NCI-H82 treated with DMSO at 0.1 percent for 48 hours (cell line): ENCODE measurements at regions not wholly inside any gene's neighbourhood (a gene's known extent, or its start where the extent isn't known, plus 50 kb on each side); places are given as distances from the start of the nearest gene placed in this dataset.
"Not testable (repeated sequence)": the region's sequence is repeated elsewhere in the genome, so short reads cannot be mapped to it uniquely, and the experiment has no call there.

ENCODE experiments used
- DNase-seq: peaks from one replicate; lab custom pipeline; 2025; ENCODE audit not compliant: unreplicated experiment; lab: John Stamatoyannopoulos, UW

GRCh38 chr10:33794460-33794859, 460.0 kb upstream of the NRP1 start:
- no peak for DNase-seq

DNA sequence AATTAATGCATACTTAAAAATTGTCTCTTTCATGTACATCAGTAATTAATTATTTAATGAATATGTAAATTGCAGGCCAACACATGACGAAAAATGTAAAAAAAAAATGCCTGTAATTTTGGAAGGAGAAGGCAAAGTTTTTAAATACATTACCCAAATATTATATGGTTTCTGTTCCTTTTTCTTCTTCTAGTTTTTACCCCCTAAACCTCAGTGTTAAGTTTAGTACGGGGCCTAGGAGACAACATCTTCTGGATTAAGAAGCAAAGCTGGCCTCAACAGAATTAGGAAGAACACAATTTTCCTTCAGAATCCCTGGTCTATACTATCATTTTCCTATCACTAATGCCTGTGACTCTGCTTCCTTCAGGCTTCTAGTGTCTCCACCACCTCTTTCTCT, 459.3 kb upstream of the NRP1 start:
- no peak for DNase-seq

- DNase-seq: no peak
Measured at GRCh38 chr10:33791272-33791660, 456.8 kb upstream of the NRP1 start.

DNA sequence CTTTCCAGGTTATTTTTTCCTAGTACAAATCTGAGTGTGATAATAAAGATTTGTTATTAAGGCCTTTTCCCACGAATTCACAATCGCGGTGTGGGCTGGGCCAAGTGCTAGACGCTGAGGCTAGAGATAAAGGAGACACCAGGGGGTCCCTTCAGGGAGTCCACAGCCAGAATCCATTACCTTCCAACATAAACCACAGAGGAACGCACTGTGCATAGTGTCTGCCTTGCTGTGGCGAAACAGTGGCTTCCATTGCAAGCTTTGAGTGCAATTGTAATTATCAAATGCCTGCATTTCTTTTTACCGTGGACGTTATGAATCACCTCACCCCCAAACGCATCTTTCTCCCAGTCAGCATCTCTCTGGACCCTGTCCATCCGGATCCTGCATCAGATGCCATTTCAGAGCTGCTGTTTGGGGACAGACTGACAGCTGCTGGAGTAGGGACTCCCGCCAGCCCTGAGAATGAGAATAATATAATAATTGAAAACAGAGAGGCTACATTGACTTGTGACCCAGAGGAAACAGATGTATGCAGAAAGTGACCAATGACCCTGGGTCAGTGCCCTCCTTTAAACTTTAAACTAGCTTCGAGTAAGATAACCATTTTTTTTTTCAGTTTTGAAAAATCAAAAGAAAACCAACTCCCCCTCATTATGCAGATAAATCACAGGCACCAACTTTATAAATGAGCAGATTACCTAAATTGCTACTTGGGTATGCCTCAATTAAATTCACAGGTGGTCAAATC, 456.2 kb upstream of the NRP1 start:
- no peak for DNase-seq

- DNase-seq: no peak
Measured at GRCh38 chr10:33783557-33783956, 449.1 kb upstream of the NRP1 start.

- no peak for DNase-seq
Measured at GRCh38 chr10:33783078-33783477, 448.6 kb upstream of the NRP1 start.

DNA sequence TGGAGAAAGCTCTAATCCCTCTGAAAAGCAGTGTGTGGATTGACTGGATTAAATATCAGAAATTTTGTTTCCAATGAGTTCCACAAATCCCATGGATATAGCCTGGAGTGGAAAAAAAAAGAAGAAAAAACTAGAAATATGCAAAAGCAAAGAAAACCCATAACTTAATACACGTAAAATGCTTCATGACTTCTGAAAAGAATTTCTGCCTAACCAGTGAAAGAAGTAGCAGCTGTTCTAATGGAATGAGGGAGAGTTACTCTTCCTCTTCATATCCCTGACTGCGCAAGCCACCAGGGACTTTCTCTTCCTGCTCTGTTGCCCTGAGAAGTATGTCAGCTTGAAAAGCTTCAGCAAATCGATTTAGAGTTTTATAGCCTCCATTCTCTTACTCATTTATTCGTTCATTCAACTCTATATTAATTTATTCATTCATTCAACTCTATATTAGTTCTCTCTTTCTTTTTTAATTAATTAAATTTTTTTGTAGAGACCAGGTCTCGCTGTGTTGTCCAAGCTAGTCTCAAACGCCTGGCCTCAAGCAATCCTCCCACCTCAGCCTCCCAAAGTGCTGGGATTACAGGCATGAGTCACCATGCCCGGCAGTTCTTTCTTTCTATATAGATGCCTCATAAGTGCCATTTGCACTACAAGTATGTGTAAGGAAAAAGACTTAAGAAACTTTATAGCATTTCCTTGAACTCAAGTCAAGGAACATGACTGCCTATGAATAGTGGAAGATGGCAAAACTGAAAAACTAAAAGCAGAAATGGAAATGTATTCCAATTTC, 447.3 kb upstream of the NRP1 start:
- DNase-seq: no peak

DNA sequence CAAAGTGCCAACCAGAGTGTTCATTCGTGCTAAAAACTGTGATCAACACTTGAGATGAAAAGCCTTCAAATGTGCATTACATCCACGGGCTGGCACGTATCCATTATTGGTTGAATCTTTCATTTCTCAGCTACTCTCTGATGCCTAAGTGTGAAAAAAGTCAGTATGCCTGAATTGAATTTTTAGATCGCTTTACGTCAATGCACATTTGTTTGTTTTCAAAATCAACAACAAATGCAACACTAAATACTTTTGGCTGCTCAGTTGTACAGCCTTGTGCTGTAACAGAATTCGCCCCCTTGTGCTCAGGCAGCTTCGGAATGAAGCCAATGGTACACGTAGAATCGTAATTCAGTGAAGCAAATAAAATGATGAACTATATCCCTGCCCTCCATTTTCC, 446.5 kb upstream of the NRP1 start:
- no peak for DNase-seq

DNA sequence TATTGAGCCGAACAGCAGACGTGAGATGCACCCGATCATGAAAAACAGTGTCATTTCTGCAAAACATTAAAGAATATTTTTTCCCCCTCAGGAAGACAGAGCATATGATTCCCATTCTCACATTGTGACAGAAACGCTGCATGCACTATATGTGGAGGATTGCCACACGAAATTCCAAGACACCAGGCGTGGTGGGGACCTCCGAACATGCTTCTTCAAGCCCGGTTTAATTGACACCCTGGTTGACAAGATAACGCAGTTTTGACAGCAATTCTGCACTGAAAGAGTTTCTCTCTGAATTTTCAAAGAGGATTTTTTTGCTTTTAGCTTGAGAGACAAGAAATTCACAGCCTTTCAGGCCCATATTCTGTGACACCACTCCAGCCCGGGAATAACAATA, 442.8 kb upstream of the NRP1 start:
- no peak for DNase-seq

GRCh38 chr10:33776419-33777070, 442.1 kb upstream of the NRP1 start:
- DNase-seq: no peak

- no peak for DNase-seq
Measured at GRCh38 chr10:33774857-33775256, 440.4 kb upstream of the NRP1 start.

DNA sequence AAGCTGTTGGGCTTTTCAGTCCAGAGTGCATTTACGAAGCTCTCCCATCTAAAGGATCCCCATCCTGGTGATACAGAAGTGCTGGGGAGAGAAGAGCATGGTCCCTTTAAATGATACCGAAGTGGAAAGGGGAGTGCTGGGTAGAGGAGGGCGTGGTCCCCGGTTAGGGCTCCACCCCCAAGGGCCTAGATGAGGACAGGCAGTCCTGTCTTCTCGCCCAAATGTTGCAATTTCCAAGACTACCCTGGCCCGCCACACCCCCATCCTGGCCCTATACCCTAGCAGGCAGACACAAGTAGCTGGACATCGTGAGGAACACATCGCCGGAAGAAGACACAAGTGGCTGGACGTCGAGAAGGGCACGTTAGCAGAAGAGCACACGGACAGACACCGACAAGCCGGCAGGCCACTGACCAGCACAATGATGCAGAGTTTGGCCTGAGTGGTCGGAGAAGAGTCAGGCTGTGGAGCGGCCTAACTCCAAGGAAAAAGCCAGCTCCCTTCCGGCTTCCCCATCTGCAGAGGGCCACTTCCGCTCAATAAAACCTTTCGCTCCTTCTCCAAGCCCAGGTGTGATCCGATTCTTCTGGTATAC, 439.5 kb upstream of the NRP1 start:
- no peak for DNase-seq

DNA sequence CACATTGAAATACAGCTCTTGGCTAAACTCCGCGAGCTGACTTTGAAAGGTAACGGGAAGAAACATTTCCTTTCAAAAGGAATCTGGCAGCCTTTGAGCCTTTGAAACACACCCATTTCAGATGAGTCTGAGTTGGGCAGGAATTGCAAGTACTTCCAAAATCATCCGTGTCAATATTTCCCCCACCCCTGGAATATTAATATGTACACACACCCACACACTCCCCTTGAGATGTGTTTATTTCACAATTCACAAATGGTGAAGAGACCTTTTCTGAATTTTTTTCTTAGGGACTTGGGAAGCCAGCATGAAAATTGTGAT, 438.7 kb upstream of the NRP1 start:
- no peak for DNase-seq

- DNase-seq: no peak
Measured at GRCh38 chr10:33772370-33773252, 438.1 kb upstream of the NRP1 start.

DNA sequence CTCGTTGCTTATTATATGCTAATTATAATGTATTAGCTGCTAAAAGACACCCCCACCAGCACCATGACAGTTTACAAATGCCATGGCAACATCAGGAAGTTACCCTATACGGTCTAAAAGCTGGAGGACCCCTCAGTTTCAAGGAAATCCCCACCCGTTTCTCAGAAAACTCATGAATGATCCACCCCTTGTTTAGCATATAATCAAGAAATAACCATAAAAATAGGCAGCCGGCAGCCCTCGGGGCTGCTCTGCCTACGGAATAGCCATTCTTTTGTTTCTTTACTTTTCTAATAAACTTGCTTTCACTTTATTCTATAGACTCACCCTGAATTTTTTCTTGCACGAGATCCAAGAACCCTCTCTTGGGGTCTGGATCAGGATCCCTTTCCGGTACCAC, 437.4 kb upstream of the NRP1 start:
- not testable (repeated sequence) for DNase-seq

- no peak for DNase-seq
Measured at GRCh38 chr10:33764694-33765185, 430.3 kb upstream of the NRP1 start.

DNA sequence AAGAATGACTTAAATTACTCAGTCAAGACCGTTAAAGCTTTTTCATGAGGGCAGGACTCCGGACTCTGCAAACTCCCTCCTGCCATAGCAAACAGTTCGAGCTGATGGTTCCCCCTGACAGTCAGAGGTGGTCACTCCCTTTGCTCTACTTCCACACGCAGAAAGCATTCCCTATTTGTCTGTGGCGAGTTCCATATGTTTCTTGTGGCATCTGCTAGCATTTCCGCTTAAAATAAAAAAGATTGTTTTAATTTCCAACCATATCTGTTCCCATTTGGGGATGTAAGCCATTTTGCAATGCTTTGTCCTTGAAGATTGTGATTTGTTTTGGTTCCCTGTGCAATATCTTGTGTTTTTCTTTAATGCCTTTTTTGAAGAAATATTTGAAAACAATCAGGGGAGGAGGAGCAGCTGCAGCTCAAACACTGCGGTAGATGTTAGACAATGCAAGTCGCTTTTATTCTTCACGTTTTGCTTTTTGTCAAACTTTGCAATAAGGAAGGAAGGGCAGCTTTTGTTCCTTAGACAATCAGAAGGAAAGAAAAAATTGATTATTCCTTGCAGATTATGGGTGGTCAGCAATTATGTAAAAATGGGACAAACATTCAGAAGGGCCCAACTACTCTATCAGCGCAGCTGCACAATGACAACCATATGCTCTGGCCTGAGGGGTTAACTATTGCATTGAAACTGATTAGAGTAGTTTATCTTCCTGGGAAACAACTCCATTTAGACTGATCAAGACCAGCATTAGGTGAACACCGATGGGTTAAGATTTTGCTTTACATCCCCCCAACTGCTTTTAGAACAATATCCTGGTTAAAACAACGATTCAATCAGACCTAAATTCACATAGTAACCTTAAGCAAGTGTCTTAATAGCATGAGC, 425.8 kb upstream of the NRP1 start:
- no peak for DNase-seq

DNA sequence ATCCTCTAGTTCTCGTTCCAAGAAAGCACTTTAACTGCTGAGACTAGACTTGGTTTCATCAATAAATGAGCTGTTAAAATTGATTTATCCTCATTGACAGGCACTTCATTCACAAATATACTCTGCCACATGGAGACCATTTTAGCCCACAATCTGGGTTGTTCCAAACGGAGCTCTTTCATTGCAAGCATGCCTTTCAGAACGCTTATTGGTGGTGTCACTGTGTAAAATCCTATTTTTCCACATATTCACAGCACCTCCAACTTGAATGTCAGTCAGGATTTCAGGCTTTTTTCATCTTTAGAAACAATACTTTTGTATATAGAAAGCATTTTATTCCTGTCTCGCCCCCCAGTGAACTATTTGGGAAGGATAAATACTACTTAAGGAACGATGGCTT, 424.7 kb upstream of the NRP1 start:
- DNase-seq: no peak

GRCh38 chr10:33758299-33758698, 423.8 kb upstream of the NRP1 start:
- DNase-seq: no peak

DNA sequence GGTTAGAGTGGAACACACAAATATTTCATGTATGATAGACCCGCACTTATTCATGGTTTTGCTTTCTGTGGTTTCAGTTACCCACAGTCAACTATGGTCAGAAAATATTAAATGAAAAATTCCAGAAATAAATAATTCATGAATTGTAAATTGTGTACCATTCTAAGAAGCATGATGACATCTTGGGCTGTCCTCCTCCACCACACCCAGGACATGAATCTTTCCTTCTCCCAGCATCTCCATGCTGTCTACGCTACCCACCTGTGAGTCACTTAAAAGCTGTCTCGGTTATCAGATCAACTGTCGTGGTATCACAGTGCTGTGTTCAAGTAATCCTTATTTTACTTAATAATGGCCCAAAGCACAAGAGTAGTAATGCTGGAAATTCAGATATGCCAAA, 419.6 kb upstream of the NRP1 start:
- no peak for DNase-seq
